BJ (cell line): ENCODE measurements at regions not wholly inside any gene's neighbourhood (a gene's known extent, or its start where the extent isn't known, plus 50 kb on each side); places are given as distances from the start of the nearest gene placed in this dataset.

Experiments
- CTCF ChIA-PET: fragments of 350-600 bp; formaldehyde crosslinking; extraction: SDS; loops from one replicate; lab custom pipeline; 2021; ENCODE audit warnings: antibody characterized with exemption, inconsistent platforms; lab: Yijun Ruan, JAX
- POLR2A ChIA-PET: fragments of 300-600 bp; sonication (Branson Sonifier 250); formaldehyde crosslinking; extraction: SDS; loops from one replicate; lab custom pipeline; 2021; ENCODE audit warnings: antibody characterized with exemption; lab: Charles Lee
- DNase-seq: peaks from one replicate; pipeline ENCODE4 v3.0.0-alpha.2; 2011; ENCODE audit warnings: low read depth
- H3K27me3 ChIP-seq: 2 replicates; pipeline ENCODE4 v1.6.0; 2011; ENCODE audit warnings: low read length; ENCODE audit not compliant: control insufficient read depth, insufficient read depth
- H3K36me3 ChIP-seq: 2 replicates; pipeline ENCODE4 v1.5.1; 2011; ENCODE audit warnings: low read length; ENCODE audit not compliant: control insufficient read depth, insufficient read depth
- H3K4me3 ChIP-seq: 2 replicates; pipeline ENCODE4 v1.5.1; 2011; ENCODE audit warnings: low read depth, mild to moderate bottlenecking, control low read depth, low read length
- TF ChIP-seq, protein P1 (sequence below): IDR thresholded peaks from 2 replicates; pipeline ENCODE4 v1.5.1; 2011; ENCODE audit warnings: low read depth, mild to moderate bottlenecking, control low read depth, inconsistent platforms, low read length, moderate library complexity; ENCODE audit not compliant: insufficient read depth

- TF ChIP-seq, protein P1, sequence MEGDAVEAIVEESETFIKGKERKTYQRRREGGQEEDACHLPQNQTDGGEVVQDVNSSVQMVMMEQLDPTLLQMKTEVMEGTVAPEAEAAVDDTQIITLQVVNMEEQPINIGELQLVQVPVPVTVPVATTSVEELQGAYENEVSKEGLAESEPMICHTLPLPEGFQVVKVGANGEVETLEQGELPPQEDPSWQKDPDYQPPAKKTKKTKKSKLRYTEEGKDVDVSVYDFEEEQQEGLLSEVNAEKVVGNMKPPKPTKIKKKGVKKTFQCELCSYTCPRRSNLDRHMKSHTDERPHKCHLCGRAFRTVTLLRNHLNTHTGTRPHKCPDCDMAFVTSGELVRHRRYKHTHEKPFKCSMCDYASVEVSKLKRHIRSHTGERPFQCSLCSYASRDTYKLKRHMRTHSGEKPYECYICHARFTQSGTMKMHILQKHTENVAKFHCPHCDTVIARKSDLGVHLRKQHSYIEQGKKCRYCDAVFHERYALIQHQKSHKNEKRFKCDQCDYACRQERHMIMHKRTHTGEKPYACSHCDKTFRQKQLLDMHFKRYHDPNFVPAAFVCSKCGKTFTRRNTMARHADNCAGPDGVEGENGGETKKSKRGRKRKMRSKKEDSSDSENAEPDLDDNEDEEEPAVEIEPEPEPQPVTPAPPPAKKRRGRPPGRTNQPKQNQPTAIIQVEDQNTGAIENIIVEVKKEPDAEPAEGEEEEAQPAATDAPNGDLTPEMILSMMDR = no peak
- Histone ChIP-seq H3K27me3 (no peaks in the 10 kb centered on the region), H3K36me3 (no peaks in the 10 kb centered on the region), H3K4me3 (no peak overlapping the region)
- ChIA-PET CTCF (no interaction called here), POLR2A (no interaction called here)
- DNase-seq = no peak
Measured at GRCh38 chr18:70981400-70982140, 692.7 kb downstream of the SOCS6 start.

- no peak for DNase-seq
- POLR2A ChIA-PET = no interaction called here
- H3K4me3 ChIP-seq = no peak overlapping the region
- CTCF ChIA-PET = no interaction called here
- no peaks in the 10 kb centered on the region for H3K27me3 ChIP-seq
- TF ChIP-seq, protein P1 = no peak
- H3K36me3 ChIP-seq = no peaks in the 10 kb centered on the region
Measured at GRCh38 chr18:70973626-70974025, 684.8 kb downstream of the SOCS6 start.

- no peaks in the 10 kb centered on the region for H3K27me3 ChIP-seq
- CTCF ChIA-PET = no interaction called here
- TF ChIP-seq, protein P1 = no peak
- POLR2A ChIA-PET = no interaction called here
- H3K36me3 ChIP-seq = no peaks in the 10 kb centered on the region
- no peak overlapping the region for H3K4me3 ChIP-seq
- DNase-seq = no peak
Measured at GRCh38 chr18:70966419-70966818, 677.6 kb downstream of the SOCS6 start.

DNA sequence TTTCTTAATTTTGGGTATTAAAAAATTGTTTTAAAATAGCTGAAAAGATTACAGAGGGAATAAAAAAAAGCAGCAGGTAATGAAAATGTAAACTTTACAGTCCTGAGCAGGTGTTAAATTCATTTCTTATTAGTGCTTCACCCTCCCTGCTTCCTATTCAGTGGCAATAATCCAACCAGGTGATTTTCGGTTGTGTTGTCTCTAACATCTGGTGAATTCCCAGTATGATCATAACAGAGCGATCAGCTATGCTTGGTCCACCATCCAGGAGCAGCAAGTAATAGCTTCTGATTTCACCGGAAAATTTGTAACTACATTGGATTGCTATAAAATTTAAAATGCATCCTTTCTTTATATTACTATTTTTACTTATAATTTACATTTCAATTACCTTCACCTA, 673.1 kb downstream of the SOCS6 start:
- ChIA-PET POLR2A (no interaction called here), CTCF (no interaction called here)
- no peaks in the 10 kb centered on the region for H3K27me3 ChIP-seq
- DNase-seq = no peak
- H3K4me3 ChIP-seq = no peak overlapping the region
- TF ChIP-seq, protein P1 = no peak
- no peaks in the 10 kb centered on the region for H3K36me3 ChIP-seq

GRCh38 chr18:70956554-70956953, 667.7 kb downstream of the SOCS6 start:
- H3K4me3 ChIP-seq = no peak overlapping the region
- DNase-seq = no peak
- H3K36me3 ChIP-seq = no peaks in the 10 kb centered on the region
- TF ChIP-seq, protein P1 = no peak
- CTCF ChIA-PET = no interaction called here
- POLR2A ChIA-PET = no interaction called here
- H3K27me3 ChIP-seq = no peaks in the 10 kb centered on the region
